ENCODE measurements at regions not wholly inside any gene's neighbourhood (a gene's known extent, or its start where the extent isn't known, plus 50 kb on each side); places are given as distances from the start of the nearest gene placed in this dataset.

- H3K36me3 ChIP-seq (ENCODE audit: control insufficient read depth, insufficient read depth, low read length, severe bottlenecking), result no peaks in the 10 kb centered on the region
- peaks cover 17% of the 10 kb centered on the region for H3K4me1 ChIP-seq (ENCODE audit: control insufficient read depth, insufficient read depth, low read length)
- no peak overlapping the region for H3K4me3 ChIP-seq (ENCODE audit: low read length)
- no peaks in the 10 kb centered on the region for H3K27me3 ChIP-seq (replicated peaks; ENCODE audit: control insufficient read depth, insufficient read depth, low read length)
- H3K9me3 ChIP-seq (ENCODE audit: control insufficient read depth, low read length), result no peaks in the 10 kb centered on the region
- H3K9ac ChIP-seq (ENCODE audit: low read length), result no peak overlapping the region
- DNase-seq (ENCODE audit: low read depth), result no peak
Observed at GRCh38 chr6:138008791-138009190, 98.4 kb downstream of the PERP start.

DNA sequence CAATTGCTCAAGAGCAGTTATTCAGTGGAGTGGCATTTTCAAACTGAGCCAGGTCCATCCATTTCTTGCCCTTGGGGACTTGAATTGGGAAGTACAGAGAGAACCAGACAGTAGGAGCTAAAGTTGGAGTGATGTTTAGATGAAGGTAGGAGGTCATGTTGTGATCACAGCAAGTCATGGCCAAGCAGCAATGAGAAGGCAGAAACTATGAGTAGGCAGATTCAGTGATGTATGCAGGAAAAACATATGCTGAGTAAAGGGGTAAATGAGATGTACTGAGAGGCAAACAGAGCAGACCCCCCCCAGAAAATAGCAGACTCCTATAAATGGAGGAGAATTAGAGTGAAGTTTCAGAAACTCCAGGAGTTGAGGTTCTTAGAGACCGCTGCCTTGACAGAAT, 95.8 kb downstream of the PERP start:
- Histone ChIP-seq H3K9ac (ENCODE audit: low read length) (no peak overlapping the region), H3K4me1 (ENCODE audit: control insufficient read depth, insufficient read depth, low read length) (peaks cover 17% of the 10 kb centered on the region), H3K27me3 (replicated peaks; ENCODE audit: control insufficient read depth, insufficient read depth, low read length) (no peaks in the 10 kb centered on the region), H3K4me3 (ENCODE audit: low read length) (no peak overlapping the region), H3K9me3 (ENCODE audit: control insufficient read depth, low read length) (no peaks in the 10 kb centered on the region), H3K36me3 (ENCODE audit: control insufficient read depth, insufficient read depth, low read length, severe bottlenecking) (no peaks in the 10 kb centered on the region)
- DNase-seq (ENCODE audit: low read depth), result peak; percentile 1

GRCh38 chr6:138012682-138013081, 94.5 kb downstream of the PERP start:
- peaks cover 10% of the 10 kb centered on the region for H3K4me1 ChIP-seq (ENCODE audit: control insufficient read depth, insufficient read depth, low read length)
- no peaks in the 10 kb centered on the region for H3K36me3 ChIP-seq (ENCODE audit: control insufficient read depth, insufficient read depth, low read length, severe bottlenecking)
- no peak overlapping the region for H3K9ac ChIP-seq (ENCODE audit: low read length)
- no peak overlapping the region for H3K4me3 ChIP-seq (ENCODE audit: low read length)
- no peak for DNase-seq (ENCODE audit: low read depth)
- H3K9me3 ChIP-seq (ENCODE audit: control insufficient read depth, low read length), result no peaks in the 10 kb centered on the region
- no peaks in the 10 kb centered on the region for H3K27me3 ChIP-seq (replicated peaks; ENCODE audit: control insufficient read depth, insufficient read depth, low read length)

DNA sequence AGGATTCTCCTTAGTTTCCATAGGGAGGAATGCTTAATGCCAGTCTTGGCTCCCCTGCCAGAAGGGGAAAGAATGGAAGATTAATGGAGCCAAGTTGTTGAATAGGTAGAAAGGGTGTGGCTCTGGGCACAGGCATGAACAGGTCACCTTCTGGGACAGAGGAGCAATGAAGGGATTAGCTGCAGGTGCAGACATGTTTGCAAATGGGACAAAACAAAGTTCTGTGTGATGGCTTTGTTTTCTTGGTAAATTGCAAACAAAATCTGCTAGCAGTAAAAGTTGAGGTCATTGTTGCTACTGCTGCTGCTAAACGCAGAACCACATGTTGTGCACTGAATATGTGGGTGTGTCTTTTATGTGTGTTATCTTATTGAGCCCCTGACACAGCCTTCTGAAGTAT, 93.3 kb downstream of the PERP start:
- H3K4me3 ChIP-seq (ENCODE audit: low read length), result no peak overlapping the region
- peaks cover 9% of the 10 kb centered on the region for H3K4me1 ChIP-seq (ENCODE audit: control insufficient read depth, insufficient read depth, low read length)
- no peak for DNase-seq (ENCODE audit: low read depth)

GRCh38 chr6:138017166-138017757, 90.0 kb downstream of the PERP start:
- H3K9ac ChIP-seq (ENCODE audit: low read length), result no peak overlapping the region
- H3K4me1 ChIP-seq (ENCODE audit: control insufficient read depth, insufficient read depth, low read length), result no peaks in the 10 kb centered on the region
- peaks cover 6% of the 10 kb centered on the region for H3K27me3 ChIP-seq (replicated peaks; ENCODE audit: control insufficient read depth, insufficient read depth, low read length)
- peaks cover 3% of the 10 kb centered on the region for H3K9me3 ChIP-seq (ENCODE audit: control insufficient read depth, low read length)
- no peaks in the 10 kb centered on the region for H3K36me3 ChIP-seq (ENCODE audit: control insufficient read depth, insufficient read depth, low read length, severe bottlenecking)
- no peak for DNase-seq (ENCODE audit: low read depth)
- H3K4me3 ChIP-seq (ENCODE audit: low read length), result no peak overlapping the region

More for the DNA sequence above, 93.3 kb downstream of the PERP start:
- Histone ChIP-seq H3K9ac (ENCODE audit: low read length) (no peak overlapping the region), H3K27me3 (replicated peaks; ENCODE audit: control insufficient read depth, insufficient read depth, low read length) (no peaks in the 10 kb centered on the region), H3K9me3 (ENCODE audit: control insufficient read depth, low read length) (no peaks in the 10 kb centered on the region), H3K36me3 (ENCODE audit: control insufficient read depth, insufficient read depth, low read length, severe bottlenecking) (no peaks in the 10 kb centered on the region)

- H3K4me3 ChIP-seq (ENCODE audit: low read length), result no peak overlapping the region
- H3K27me3 ChIP-seq (replicated peaks; ENCODE audit: control insufficient read depth, insufficient read depth, low read length), result peaks cover 6% of the 10 kb centered on the region
- H3K9ac ChIP-seq (ENCODE audit: low read length), result no peak overlapping the region
- no peaks in the 10 kb centered on the region for H3K4me1 ChIP-seq (ENCODE audit: control insufficient read depth, insufficient read depth, low read length)
- peaks cover 3% of the 10 kb centered on the region for H3K9me3 ChIP-seq (ENCODE audit: control insufficient read depth, low read length)
- DNase-seq (ENCODE audit: low read depth), result no peak
- H3K36me3 ChIP-seq (ENCODE audit: control insufficient read depth, insufficient read depth, low read length, severe bottlenecking), result no peaks in the 10 kb centered on the region
Observed at GRCh38 chr6:138018297-138018696, 88.9 kb downstream of the PERP start.

- peaks cover under 1% of the 10 kb centered on the region for H3K9me3 ChIP-seq (ENCODE audit: control insufficient read depth, low read length)
- no peak overlapping the region for H3K9ac ChIP-seq (ENCODE audit: low read length)
- no peaks in the 10 kb centered on the region for H3K4me1 ChIP-seq (ENCODE audit: control insufficient read depth, insufficient read depth, low read length)
- no peak overlapping the region for H3K4me3 ChIP-seq (ENCODE audit: low read length)
- no peaks in the 10 kb centered on the region for H3K36me3 ChIP-seq (ENCODE audit: control insufficient read depth, insufficient read depth, low read length, severe bottlenecking)
- no peak for DNase-seq (ENCODE audit: low read depth)
- H3K27me3 ChIP-seq (replicated peaks; ENCODE audit: control insufficient read depth, insufficient read depth, low read length), result peaks cover 20% of the 10 kb centered on the region
Observed at GRCh38 chr6:138025528-138025978, 81.7 kb downstream of the PERP start.

DNA sequence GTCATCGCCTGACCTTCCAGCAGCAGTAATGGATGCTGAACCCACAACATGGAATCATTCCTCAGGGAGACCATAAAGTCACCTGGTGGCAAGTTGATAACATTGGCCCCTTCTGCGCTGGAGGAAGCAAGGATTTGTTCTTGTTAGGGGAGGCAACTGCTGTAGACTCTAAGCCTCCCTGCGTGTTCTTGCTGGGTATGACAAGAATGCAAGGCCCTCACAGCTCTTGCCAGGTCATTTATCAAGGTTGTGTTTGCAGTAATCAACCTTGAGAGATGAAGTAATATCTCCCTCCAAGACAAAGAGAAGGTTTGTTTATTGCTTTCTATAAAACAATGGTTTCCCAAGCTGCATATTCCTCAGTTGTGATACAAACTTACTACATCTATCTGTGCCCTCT, 80.9 kb downstream of the PERP start:
- Histone ChIP-seq H3K9me3 (ENCODE audit: control insufficient read depth, low read length) (no peaks in the 10 kb centered on the region), H3K4me1 (ENCODE audit: control insufficient read depth, insufficient read depth, low read length) (no peaks in the 10 kb centered on the region), H3K36me3 (ENCODE audit: control insufficient read depth, insufficient read depth, low read length, severe bottlenecking) (no peaks in the 10 kb centered on the region), H3K4me3 (ENCODE audit: low read length) (no peak overlapping the region), H3K9ac (ENCODE audit: low read length) (no peak overlapping the region), H3K27me3 (replicated peaks; ENCODE audit: control insufficient read depth, insufficient read depth, low read length) (peaks cover 17% of the 10 kb centered on the region)
- no peak for DNase-seq (ENCODE audit: low read depth)

GRCh38 chr6:138028893-138029292, 78.3 kb downstream of the PERP start:
- no peaks in the 10 kb centered on the region for H3K36me3 ChIP-seq (ENCODE audit: control insufficient read depth, insufficient read depth, low read length, severe bottlenecking)
- no peak overlapping the region for H3K9ac ChIP-seq (ENCODE audit: low read length)
- no peaks in the 10 kb centered on the region for H3K9me3 ChIP-seq (ENCODE audit: control insufficient read depth, low read length)
- DNase-seq (ENCODE audit: low read depth), result no peak
- H3K4me3 ChIP-seq (ENCODE audit: low read length), result no peak overlapping the region
- no peaks in the 10 kb centered on the region for H3K4me1 ChIP-seq (ENCODE audit: control insufficient read depth, insufficient read depth, low read length)
- peaks cover 17% of the 10 kb centered on the region for H3K27me3 ChIP-seq (replicated peaks; ENCODE audit: control insufficient read depth, insufficient read depth, low read length)

DNA sequence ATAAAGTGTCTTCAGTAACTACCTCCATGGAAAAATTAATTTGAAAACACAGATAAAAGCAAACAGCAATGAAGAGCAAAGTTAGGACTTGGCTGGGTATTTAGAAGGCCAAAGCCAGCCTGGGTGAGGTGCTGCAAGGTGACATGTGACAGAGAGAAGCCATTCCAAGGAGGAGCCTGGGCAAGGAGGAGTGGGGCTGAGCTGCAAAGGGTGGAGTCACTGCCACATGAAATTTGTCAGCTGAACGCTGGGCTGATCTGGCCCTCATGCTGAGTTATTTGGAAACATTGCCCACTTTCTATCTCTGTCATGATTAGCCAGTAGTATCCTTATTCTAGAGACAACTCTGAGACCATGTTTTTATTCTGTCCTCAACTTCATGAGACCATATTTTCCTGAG, 76.3 kb downstream of the PERP start:
- peaks cover 17% of the 10 kb centered on the region for H3K27me3 ChIP-seq (replicated peaks; ENCODE audit: control insufficient read depth, insufficient read depth, low read length)
- H3K4me3 ChIP-seq (ENCODE audit: low read length), result no peak overlapping the region
- H3K9me3 ChIP-seq (ENCODE audit: control insufficient read depth, low read length), result no peaks in the 10 kb centered on the region
- DNase-seq (ENCODE audit: low read depth), result no peak
- H3K4me1 ChIP-seq (ENCODE audit: control insufficient read depth, insufficient read depth, low read length), result no peaks in the 10 kb centered on the region
- H3K36me3 ChIP-seq (ENCODE audit: control insufficient read depth, insufficient read depth, low read length, severe bottlenecking), result no peaks in the 10 kb centered on the region
- no peak overlapping the region for H3K9ac ChIP-seq (ENCODE audit: low read length)

- no peak overlapping the region for H3K4me3 ChIP-seq (ENCODE audit: low read length)
- no peaks in the 10 kb centered on the region for H3K4me1 ChIP-seq (ENCODE audit: control insufficient read depth, insufficient read depth, low read length)
- DNase-seq (ENCODE audit: low read depth), result no peak
- no peak overlapping the region for H3K9ac ChIP-seq (ENCODE audit: low read length)
- H3K36me3 ChIP-seq (ENCODE audit: control insufficient read depth, insufficient read depth, low read length, severe bottlenecking), result no peaks in the 10 kb centered on the region
- H3K9me3 ChIP-seq (ENCODE audit: control insufficient read depth, low read length), result no peaks in the 10 kb centered on the region
- peaks cover 17% of the 10 kb centered on the region for H3K27me3 ChIP-seq (replicated peaks; ENCODE audit: control insufficient read depth, insufficient read depth, low read length)
Observed at GRCh38 chr6:138031417-138031816, 75.8 kb downstream of the PERP start.

- DNase-seq (ENCODE audit: low read depth), result peak; percentile 11
- H3K4me3 ChIP-seq (ENCODE audit: low read length), result no peak overlapping the region
- H3K9me3 ChIP-seq (ENCODE audit: control insufficient read depth, low read length), result no peaks in the 10 kb centered on the region
- H3K4me1 ChIP-seq (ENCODE audit: control insufficient read depth, insufficient read depth, low read length), result no peaks in the 10 kb centered on the region
- no peaks in the 10 kb centered on the region for H3K36me3 ChIP-seq (ENCODE audit: control insufficient read depth, insufficient read depth, low read length, severe bottlenecking)
- H3K27me3 ChIP-seq (replicated peaks; ENCODE audit: control insufficient read depth, insufficient read depth, low read length), result peaks cover 16% of the 10 kb centered on the region
- H3K9ac ChIP-seq (ENCODE audit: low read length), result no peak overlapping the region
Observed at GRCh38 chr6:138031850-138032249, 75.4 kb downstream of the PERP start.

Data from adipocyte (in vitro differentiated cells).